T-helper 9 cell (primary cell): ENCODE measurements at regions not wholly inside any gene's neighbourhood (a gene's known extent, or its start where the extent isn't known, plus 50 kb on each side); places are given as distances from the start of the nearest gene placed in this dataset.
"Not testable (repeated sequence)": the region's sequence is repeated elsewhere in the genome, so short reads cannot be mapped to it uniquely, and the experiment has no call there.

Source experiments
- DNase-seq: peaks from one replicate; pipeline ENCODE4 v3.0.0-alpha.2; 2020

- no peak for DNase-seq
Measured at GRCh38 chr3:102936511-102937045, 501.8 kb downstream of the ZPLD1 start.

GRCh38 chr3:102941786-102942185 lies 507.0 kb downstream of the ZPLD1 start:
- DNase-seq = no peak

GRCh38 chr3:102946445-102946844 lies 511.6 kb downstream of the ZPLD1 start:
- not testable (repeated sequence) for DNase-seq

GRCh38 chr3:102972350-102972749 lies 537.5 kb downstream of the ZPLD1 start:
- DNase-seq = no peak

- no peak for DNase-seq
Measured at GRCh38 chr3:102974333-102974732, 539.5 kb downstream of the ZPLD1 start.

GRCh38 chr3:102979191-102979590 lies 544.4 kb downstream of the ZPLD1 start:
- DNase-seq = no peak

DNA sequence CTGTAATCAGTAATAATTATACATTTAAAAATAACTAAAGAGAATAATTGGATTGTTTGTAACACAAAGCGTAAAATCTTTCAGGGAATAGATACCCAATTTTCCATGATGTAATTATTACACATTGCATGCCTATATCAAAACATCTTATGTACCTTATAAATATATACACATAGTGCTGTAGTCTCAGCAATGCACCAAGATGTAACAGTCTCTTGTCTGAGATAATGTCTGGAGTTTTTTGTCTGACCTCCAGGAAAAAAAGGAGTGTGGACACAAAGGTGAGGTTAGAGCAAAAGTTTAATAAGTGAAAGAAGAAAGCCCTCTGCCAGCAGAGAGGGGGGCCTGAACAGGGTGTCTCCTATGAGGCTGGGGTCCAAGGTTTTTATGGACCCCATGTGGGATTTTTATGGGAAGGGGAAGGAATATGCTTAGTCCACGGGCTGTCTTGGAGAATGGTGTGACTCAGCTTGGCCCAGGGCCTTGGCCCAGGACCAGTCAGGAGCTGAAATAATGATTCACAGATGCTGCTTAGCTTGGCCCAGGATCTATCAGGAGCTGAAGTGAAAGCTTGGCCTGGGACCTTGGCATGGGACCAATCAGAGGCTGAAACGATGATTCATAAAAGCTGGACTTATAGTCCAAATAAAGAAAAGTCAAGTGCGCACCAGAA lies 545.0 kb downstream of the ZPLD1 start:
- DNase-seq = no peak

DNA sequence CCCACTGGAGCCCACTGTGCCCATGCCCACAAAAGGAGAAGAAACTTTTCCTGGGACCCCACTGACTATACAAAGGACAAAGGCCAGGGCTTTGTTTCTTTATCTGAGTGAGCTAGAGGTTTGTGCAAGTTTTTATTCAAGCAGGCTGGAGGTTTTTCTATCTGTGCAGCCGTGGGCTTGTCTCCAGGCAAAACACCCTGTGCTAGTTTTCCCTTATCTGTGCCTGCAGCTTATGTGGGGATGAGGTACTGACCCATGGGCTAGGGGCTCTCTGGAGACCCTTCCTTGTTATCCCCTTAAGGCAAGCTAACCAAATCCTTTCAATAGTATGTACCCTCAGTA lies 545.5 kb downstream of the ZPLD1 start:
- DNase-seq = no peak

- DNase-seq = no peak
Measured at GRCh38 chr3:103002425-103003176, 567.8 kb downstream of the ZPLD1 start.

DNA sequence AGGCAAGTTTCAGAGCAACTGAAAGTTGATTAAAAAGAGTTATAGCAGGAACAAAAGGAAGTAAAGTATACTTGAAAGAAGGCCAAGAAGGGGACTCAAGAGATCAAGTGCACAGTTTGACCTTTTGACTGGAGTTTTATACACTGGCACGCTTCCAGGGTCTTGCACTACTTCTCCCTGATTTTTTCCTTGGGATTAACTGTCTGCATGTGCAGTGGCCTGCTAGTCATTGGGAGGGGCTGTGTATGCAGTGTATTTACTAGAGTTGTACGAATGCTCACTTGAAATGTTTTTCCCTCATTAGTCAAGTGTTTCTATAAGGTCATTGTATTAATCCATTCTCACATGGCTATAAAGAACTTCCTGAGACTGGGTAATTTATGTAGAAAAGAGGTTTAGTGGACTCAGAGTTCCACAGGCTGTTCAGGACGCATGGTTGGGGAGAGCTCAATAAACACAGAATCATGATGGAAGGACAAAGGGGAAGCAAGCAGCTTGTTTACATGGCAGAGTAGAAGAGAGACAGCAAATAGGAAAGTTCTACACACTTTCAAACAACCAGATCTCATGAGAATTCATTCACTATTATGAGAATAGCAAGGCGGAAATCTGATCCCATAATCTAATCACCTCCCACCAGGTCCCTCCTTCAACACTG lies 571.8 kb downstream of the ZPLD1 start:
- no peak for DNase-seq

- DNase-seq = no peak
Measured at GRCh38 chr3:103009609-103010008, 574.8 kb downstream of the ZPLD1 start.

DNA sequence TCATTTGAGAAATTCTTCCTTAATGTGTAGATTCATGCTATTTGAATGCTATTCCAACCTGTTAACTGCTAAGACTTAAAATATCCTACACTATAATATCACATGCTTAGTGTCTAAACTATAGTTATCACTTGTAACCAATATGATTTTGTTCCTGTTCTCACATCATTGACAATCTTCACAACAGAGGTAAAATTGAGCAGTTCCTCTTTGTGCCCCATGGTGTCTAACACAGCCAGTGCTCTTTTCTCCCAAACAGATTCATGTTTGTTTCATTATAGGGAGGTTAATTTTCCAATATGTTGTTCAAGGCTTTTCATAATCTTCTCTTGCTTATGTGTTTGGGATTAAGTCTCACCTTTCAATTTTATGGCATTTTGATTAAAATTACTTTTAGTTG lies 591.1 kb downstream of the ZPLD1 start:
- DNase-seq = no peak

- no peak for DNase-seq
Measured at GRCh38 chr3:103033841-103034240, 599.0 kb downstream of the ZPLD1 start.

GRCh38 chr3:103047640-103048039 lies 612.8 kb downstream of the ZPLD1 start:
- no peak for DNase-seq

DNA sequence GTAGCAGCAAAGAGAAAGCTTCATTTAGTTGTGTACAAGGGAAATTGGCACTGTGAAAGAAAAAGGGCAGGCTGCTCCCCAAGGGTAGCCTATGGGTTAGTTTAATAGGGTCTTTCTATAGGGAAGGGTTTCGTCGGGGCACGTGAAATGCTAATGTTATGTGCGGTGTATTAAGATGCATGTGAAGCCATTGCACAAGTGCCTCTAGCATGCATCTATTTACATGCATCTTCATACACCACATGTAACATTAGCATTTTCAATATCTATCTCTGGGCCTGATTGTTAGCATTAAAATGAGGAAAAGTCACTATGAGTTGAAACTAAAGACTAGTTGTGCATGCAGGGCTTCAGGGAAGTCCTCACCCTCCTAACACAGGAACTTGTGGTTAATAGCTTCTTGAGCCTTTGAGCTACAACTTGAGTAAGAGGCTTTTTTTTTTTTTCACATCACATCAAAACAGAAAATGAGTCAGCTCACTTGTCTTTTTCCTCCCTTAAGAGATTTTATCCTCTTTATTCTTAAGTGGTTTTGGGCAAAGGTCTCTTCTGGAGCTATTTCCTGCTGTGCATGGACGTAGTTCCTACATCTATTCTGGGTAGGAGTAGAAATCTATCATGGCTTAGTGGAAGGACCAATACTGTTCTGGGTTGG lies 613.4 kb downstream of the ZPLD1 start:
- DNase-seq = no peak

- no peak for DNase-seq
Measured at GRCh38 chr3:103052236-103052830, 617.5 kb downstream of the ZPLD1 start.

DNA sequence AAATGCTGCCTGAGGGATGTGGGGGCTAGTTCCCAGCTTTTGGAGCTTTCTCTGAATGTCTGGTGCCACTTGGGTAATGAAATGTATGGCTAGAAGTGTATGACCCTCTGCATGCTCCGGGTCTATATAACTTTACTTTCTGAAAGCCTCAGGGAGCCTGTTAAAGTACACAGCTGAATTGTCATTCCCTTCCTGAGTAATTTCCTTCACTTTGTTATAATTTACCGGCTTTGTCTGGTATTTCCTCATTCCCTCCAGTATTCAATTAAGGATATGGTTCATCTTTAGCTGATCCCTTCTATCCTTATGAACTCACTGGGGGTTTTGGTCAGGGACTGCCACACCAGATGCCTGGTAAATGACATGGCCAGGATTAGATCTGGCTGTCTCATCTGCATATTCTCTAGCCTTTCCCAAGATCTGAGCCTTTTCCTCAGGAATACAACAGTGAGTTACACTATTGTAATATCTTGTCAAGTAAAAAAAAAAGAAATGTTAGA lies 620.3 kb downstream of the ZPLD1 start:
- DNase-seq = no peak

GRCh38 chr3:103056542-103056941 lies 621.7 kb downstream of the ZPLD1 start:
- no peak for DNase-seq

DNA sequence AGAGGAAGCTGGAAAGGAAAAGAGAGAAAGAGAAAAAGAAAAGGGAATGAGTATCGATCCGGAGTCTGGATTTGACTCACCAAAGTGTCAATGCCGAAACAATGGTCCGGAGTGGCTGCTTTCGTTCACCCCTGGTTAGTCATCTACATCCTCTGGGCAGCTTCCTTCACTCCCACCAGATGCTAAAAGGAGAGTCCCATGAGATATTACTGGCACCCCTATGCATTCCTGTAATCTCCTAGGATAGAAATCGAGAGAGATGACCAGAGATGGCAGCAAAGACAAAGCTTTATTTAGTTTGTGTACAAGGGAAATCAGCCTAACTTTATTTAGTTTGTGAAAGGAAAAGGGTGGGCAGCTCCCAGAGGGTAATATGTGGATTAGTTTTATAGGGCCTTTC lies 622.2 kb downstream of the ZPLD1 start:
- no peak for DNase-seq

- no peak for DNase-seq
Measured at GRCh38 chr3:103057487-103057886, 622.7 kb downstream of the ZPLD1 start.

DNA sequence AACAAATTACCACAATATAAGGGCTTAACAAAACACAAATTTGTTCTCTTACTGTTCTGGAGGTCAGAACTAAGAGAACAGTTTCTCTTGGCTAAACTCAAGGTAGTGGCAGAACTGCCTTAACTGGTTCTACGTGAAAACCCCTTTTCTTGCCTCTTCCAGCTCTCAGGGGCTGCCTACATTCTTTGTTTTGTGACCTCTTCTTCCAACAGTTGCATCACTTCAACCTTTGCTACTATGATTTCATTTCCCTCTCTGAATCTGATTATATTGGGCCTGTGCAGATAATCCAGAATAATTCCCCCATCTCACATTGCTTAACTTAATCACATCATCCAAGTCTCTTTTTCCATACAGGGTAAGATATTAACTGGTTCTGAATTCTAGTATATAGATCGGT lies 624.6 kb downstream of the ZPLD1 start:
- DNase-seq = no peak

DNA sequence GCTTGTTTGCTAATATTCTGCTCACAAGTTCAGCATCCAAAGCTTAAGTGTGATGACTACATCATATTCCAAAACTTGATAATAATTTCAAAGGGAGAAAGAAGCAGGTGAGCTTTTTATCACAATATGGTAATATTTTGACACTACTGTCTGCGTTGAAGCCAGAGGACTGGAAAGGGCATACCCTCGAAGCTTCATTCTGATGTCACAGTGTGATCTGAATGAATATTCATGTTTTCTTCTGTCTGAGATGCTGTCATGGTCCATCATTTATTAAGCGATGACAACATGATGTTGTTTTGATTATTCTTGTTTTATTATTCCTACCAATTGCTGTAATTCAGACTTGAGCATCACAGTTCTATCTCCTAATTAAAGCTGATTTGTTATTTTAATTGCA lies 625.4 kb downstream of the ZPLD1 start:
- DNase-seq = no peak

DNA sequence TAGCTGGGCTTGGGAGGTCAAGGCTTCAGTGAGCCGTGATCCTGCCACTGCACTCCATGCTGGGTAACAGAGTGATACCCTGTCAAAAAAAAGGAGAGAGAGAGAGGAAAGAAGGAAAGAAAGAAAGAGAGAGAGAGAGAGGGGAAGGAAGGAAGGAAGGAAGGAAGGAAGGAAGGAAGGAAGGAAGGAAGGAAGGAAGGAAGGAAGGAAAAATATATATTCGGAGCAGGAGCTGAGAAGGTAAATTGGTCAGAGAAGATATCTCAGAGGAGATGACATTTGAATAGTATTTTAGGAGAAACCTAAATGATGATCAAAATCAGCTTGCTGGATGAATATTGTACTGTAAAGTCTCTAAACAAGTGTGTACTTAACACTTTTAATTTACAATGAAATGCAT lies 633.1 kb downstream of the ZPLD1 start:
- DNase-seq = no peak
